GM10248 (cell line): ENCODE measurements at regions not wholly inside any gene's neighbourhood (a gene's known extent, or its start where the extent isn't known, plus 50 kb on each side); places are given as distances from the start of the nearest gene placed in this dataset.

Source experiments
- CTCF ChIA-PET: fragments of 300-600 bp; sonication (Branson Sonifier 250); formaldehyde crosslinking; extraction: SDS; loops from one replicate; lab custom pipeline; 2021; ENCODE audit warnings: antibody characterized with exemption; lab: Yijun Ruan, JAX
- POLR2A ChIA-PET: fragments of 350-650 bp; sonication (Branson Sonifier 250); formaldehyde crosslinking; extraction: SDS; loops from one replicate; lab custom pipeline; 2020; ENCODE audit warnings: antibody characterized with exemption; lab: Yijun Ruan, JAX
- DNase-seq: peaks from one replicate; pipeline ENCODE4 v3.0.0; 2012; ENCODE audit errors: extremely low spot score
- CTCF ChIP-seq: IDR thresholded peaks from 2 replicates; pipeline ENCODE4 v1.5.1; 2012; ENCODE audit warnings: mild to moderate bottlenecking, low read depth; ENCODE audit errors: extremely low read depth, missing control alignments, control extremely low read depth

- TF ChIP-seq CTCF: no peak
- ChIA-PET CTCF (no interaction called here), POLR2A (no interaction called here)
- DNase-seq: no peak
Measured at GRCh38 chr3:194973366-194974000, 287.8 kb downstream of the FAM43A start.

- ChIA-PET CTCF (interaction anchor here (1.1 to 1.3 kb wide), 3 partner anchors 22 to 292 kb away, joined by 3 read pairs; no protein-coding TSS in a partner anchor), POLR2A (no interaction called here)
- no peak for TF ChIP-seq CTCF
- DNase-seq: no peak
Measured at GRCh38 chr3:194974468-194975135, 288.9 kb downstream of the FAM43A start.

GRCh38 chr3:194976049-194976451, 290.4 kb downstream of the FAM43A start:
- TF ChIP-seq CTCF: no peak
- ChIA-PET CTCF (interaction anchor here (1.6 kb wide), 1 partner anchor 9 kb away, joined by 5 read pairs; no protein-coding TSS in a partner anchor), POLR2A (no interaction called here)
- DNase-seq: no peak

- DNase-seq: no peak
- ChIA-PET POLR2A (no interaction called here), CTCF (no interaction called here)
- TF ChIP-seq CTCF: no peak
Measured at GRCh38 chr3:194976874-194977273, 291.2 kb downstream of the FAM43A start.

- no peak for TF ChIP-seq CTCF
- no peak for DNase-seq
- ChIA-PET CTCF (interaction anchor here (3.3 kb wide), 1 partner anchor 19 kb away, joined by 9 read pairs; no protein-coding TSS in a partner anchor), POLR2A (no interaction called here)
Measured at GRCh38 chr3:194977356-194977755, 291.7 kb downstream of the FAM43A start.

- no peak for TF ChIP-seq CTCF
- ChIA-PET POLR2A (no interaction called here), CTCF (interaction anchor here (0.6 to 3.3 kb wide), 7 partner anchors 12 to 510 kb away, joined by 3 to 9 read pairs (median 3); no protein-coding TSS in a partner anchor)
- no peak for DNase-seq
Measured at GRCh38 chr3:194979173-194979572, 291.8 kb downstream of the XXYLT1 start.
